WTC11 (cell line): ENCODE measurements at regions not wholly inside any gene's neighbourhood (a gene's known extent, or its start where the extent isn't known, plus 50 kb on each side); places are given as distances from the start of the nearest gene placed in this dataset.

Experiments
- ATAC-seq: fragments of 200-7000 bp; cut with Tn5 transposase; 2 replicates; pipeline ENCODE4 v1.10.0; 2021; ENCODE audit warnings: mild to moderate bottlenecking, moderate library complexity
- CTCF ChIA-PET: fragments of 300-600 bp; sonication (Branson Sonifier 250); formaldehyde crosslinking; loops from one replicate; lab custom pipeline; 2021; ENCODE audit warnings: antibody characterized with exemption; lab: Charles Lee
- POLR2A ChIA-PET: fragments of 350-600 bp; sonication (Branson Sonifier 250); formaldehyde crosslinking; loops from one replicate; lab custom pipeline; 2021; ENCODE audit warnings: antibody characterized with exemption; lab: Charles Lee
- DNase-seq: peaks from one replicate; pipeline ENCODE4 v3.0.0; 2021; ENCODE audit warnings: low spot score
- H3K27ac Mint-ChIP-seq: 2 replicates; pipeline ENCODE4 v1.8.0; 2021; ENCODE audit warnings: mixed read lengths
- H3K27me3 Mint-ChIP-seq: 2 replicates; pipeline ENCODE4 v1.8.0; 2021; ENCODE audit warnings: low read depth, mild to moderate bottlenecking, moderate library complexity, mixed read lengths
- H3K36me3 Mint-ChIP-seq: 2 replicates; pipeline ENCODE4 v1.8.0; 2021; ENCODE audit warnings: mixed read lengths
- H3K4me1 Mint-ChIP-seq: 2 replicates; pipeline ENCODE4 v1.8.0; 2022; ENCODE audit warnings: mixed read lengths
- H3K4me3 Mint-ChIP-seq: 2 replicates; pipeline ENCODE4 v1.8.0; 2021; ENCODE audit warnings: mild to moderate bottlenecking, moderate library complexity, mixed read lengths
- H3K9me3 Mint-ChIP-seq: 2 replicates; pipeline ENCODE4 v1.8.0; 2021; ENCODE audit warnings: mixed read lengths
- GABPB1 ChIP-seq: sonication (generic); formaldehyde crosslinking; IDR thresholded peaks from 2 replicates; pipeline ENCODE4 v1.8.1; 2023; ENCODE audit warnings: mild to moderate bottlenecking, missing genetic modification reagents
- GRHL2 ChIP-seq: fragments of 250-450 bp; sonication (Bioruptor Pico); IDR thresholded peaks from 2 replicates; pipeline ENCODE4 v1.8.0; 2022; ENCODE audit warnings: mild to moderate bottlenecking, moderate library complexity; ENCODE audit not compliant: insufficient replicate concordance, severe bottlenecking
- GTF2I ChIP-seq: fragments of 250-450 bp; sonication (Bioruptor Pico); conservative IDR thresholded peaks from 2 replicates; pipeline ENCODE4 v1.4.0; 2021; ENCODE audit warnings: mild to moderate bottlenecking
- NFE2L1 ChIP-seq: sonication (generic); formaldehyde crosslinking; IDR thresholded peaks from 2 replicates; pipeline ENCODE4 v1.8.1; 2023; ENCODE audit warnings: missing genetic modification reagents
- OVOL2 ChIP-seq: fragments of 250-450 bp; sonication (Bioruptor Pico); IDR thresholded peaks from 2 replicates; pipeline ENCODE4 v1.9.0; 2021; ENCODE audit warnings: mild to moderate bottlenecking, borderline replicate concordance
- PRRX2 ChIP-seq: fragments of 250-450 bp; sonication (Bioruptor Pico); IDR thresholded peaks from 2 replicates; pipeline ENCODE4 v1.8.0; 2021; ENCODE audit warnings: mild to moderate bottlenecking
- RORB ChIP-seq: fragments of 250-450 bp; sonication (Bioruptor Pico); IDR thresholded peaks from 2 replicates; pipeline ENCODE4 v1.9.0; 2021; ENCODE audit warnings: mild to moderate bottlenecking
- TEAD4 ChIP-seq: sonication (generic); formaldehyde crosslinking; IDR thresholded peaks from 2 replicates; pipeline ENCODE4 v1.8.0; 2022; ENCODE audit warnings: mild to moderate bottlenecking, missing genetic modification reagents
- ZBTB21 ChIP-seq: sonication (generic); formaldehyde crosslinking; IDR thresholded peaks from 2 replicates; pipeline ENCODE4 v1.8.1; 2023; ENCODE audit warnings: mild to moderate bottlenecking, missing genetic modification reagents, borderline replicate concordance
- ZNF138 ChIP-seq: sonication (generic); formaldehyde crosslinking; conservative IDR thresholded peaks from 2 replicates; pipeline ENCODE4 v1.8.1; 2022; ENCODE audit warnings: mild to moderate bottlenecking, moderate library complexity, missing genetic modification reagents
- TF ChIP-seq, protein P1 (sequence below): sonication (generic); formaldehyde crosslinking; IDR thresholded peaks from 2 replicates; pipeline ENCODE4 v1.8.1; 2023; ENCODE audit warnings: mild to moderate bottlenecking, moderate library complexity, missing genetic modification reagents
- TF ChIP-seq, protein P2 (sequence below): fragments of 250-450 bp; sonication (Bioruptor Pico); IDR thresholded peaks from 2 replicates; pipeline ENCODE4 v1.9.0; 2021; ENCODE audit warnings: moderate library complexity, mild to moderate bottlenecking, inconsistent platforms, borderline replicate concordance
- TF ChIP-seq, protein P3 (sequence below): sonication (generic); formaldehyde crosslinking; IDR thresholded peaks from 2 replicates; pipeline ENCODE4 v1.8.0; 2022; ENCODE audit warnings: mild to moderate bottlenecking, missing genetic modification reagents
- TF ChIP-seq, protein P4 (sequence below): sonication (generic); formaldehyde crosslinking; IDR thresholded peaks from 2 replicates; pipeline ENCODE4 v1.8.1; 2022; ENCODE audit warnings: missing genetic modification reagents, borderline replicate concordance
- TF ChIP-seq, protein P5 (sequence below): sonication (generic); formaldehyde crosslinking; IDR thresholded peaks from 2 replicates; pipeline ENCODE4 v1.8.1; 2023; ENCODE audit warnings: mild to moderate bottlenecking, missing genetic modification reagents, moderate library complexity

DNA sequence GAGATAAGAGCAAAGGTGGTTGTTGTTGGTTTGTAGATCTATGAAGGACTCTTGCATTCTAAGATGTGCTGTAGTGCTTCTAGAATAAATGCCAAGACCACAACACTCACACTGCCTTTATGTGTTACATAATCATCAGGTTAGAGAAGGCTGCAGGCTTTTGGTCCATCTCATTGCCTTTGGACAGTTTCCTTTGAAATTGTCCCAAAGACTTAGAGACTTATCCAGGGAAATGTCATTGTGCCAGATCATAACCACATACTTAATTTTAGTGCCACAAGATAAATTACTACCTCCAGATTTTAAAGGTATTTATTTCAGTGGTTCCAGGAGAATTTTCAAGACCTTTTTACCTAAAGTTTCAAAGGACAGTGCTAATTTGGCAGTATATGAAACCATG lies 666.6 kb upstream of the CITED2 start:
- no peak overlapping the region for H3K27ac Mint-ChIP-seq
- no peaks in the 10 kb centered on the region for H3K27me3 Mint-ChIP-seq
- peaks cover 12% of the 10 kb centered on the region for H3K9me3 Mint-ChIP-seq
- no peak for DNase-seq
- POLR2A ChIA-PET: interaction anchor here (0.6 kb wide), 1 partner anchor 557 kb away, joined by 3 read pairs; no protein-coding TSS in a partner anchor
- ATAC-seq: no peak
- no peak overlapping the region for H3K4me3 Mint-ChIP-seq
- CTCF ChIA-PET: no interaction called here
- H3K36me3 Mint-ChIP-seq: peaks cover 5% of the 10 kb centered on the region; the same call in 1 of the 2 replicates
- peaks cover 11% of the 10 kb centered on the region for H3K4me1 Mint-ChIP-seq
- TF ChIP-seq, protein P1, sequence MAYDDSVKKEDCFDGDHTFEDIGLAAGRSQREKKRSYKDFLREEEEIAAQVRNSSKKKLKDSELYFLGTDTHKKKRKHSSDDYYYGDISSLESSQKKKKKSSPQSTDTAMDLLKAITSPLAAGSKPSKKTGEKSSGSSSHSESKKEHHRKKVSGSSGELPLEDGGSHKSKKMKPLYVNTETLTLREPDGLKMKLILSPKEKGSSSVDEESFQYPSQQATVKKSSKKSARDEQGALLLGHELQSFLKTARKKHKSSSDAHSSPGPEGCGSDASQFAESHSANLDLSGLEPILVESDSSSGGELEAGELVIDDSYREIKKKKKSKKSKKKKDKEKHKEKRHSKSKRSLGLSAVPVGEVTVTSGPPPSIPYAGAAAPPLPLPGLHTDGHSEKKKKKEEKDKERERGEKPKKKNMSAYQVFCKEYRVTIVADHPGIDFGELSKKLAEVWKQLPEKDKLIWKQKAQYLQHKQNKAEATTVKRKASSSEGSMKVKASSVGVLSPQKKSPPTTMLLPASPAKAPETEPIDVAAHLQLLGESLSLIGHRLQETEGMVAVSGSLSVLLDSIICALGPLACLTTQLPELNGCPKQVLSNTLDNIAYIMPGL (CRISPR knock-in tag): no peak
- TF ChIP-seq OVOL2 (CRISPR knock-in tag): no peak
- TF ChIP-seq, protein P2, sequence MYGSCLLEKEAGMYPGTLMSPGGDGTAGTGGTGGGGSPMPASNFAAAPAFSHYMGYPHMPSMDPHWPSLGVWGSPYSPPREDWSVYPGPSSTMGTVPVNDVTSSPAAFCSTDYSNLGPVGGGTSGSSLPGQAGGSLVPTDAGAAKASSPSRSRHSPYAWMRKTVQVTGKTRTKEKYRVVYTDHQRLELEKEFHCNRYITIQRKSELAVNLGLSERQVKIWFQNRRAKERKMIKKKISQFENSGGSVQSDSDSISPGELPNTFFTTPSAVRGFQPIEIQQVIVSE: no peak
- no peak for TF ChIP-seq ZNF138 (CRISPR knock-in tag)
- TF ChIP-seq, protein P3, sequence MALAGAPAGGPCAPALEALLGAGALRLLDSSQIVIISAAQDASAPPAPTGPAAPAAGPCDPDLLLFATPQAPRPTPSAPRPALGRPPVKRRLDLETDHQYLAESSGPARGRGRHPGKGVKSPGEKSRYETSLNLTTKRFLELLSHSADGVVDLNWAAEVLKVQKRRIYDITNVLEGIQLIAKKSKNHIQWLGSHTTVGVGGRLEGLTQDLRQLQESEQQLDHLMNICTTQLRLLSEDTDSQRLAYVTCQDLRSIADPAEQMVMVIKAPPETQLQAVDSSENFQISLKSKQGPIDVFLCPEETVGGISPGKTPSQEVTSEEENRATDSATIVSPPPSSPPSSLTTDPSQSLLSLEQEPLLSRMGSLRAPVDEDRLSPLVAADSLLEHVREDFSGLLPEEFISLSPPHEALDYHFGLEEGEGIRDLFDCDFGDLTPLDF (CRISPR knock-in tag): no peak
- no peak for TF ChIP-seq GRHL2 (CRISPR knock-in tag)
- TF ChIP-seq TEAD4: no peak
- TF ChIP-seq, all 79 proteins: peak for 0

DNA sequence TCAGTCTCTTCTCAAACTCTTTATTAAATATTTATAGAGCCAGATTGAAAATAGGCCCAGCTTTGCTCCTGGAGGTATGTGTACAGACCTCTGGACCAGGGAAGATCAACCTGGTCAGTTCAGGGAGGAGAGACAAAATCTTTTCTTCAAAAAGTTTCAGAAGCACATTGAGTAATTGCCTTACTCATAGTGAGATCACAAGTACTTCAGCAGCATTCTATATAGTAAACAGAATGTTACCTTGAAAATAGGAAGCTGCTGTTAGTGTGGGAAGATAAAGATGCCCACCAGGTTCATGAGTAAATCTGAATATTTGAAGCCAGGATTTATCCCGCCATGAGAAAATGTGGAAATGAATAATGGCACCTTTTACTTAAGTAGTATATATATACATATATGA lies 665.9 kb upstream of the CITED2 start:
- POLR2A ChIA-PET: no interaction called here
- peaks cover 18% of the 10 kb centered on the region for H3K9me3 Mint-ChIP-seq
- H3K36me3 Mint-ChIP-seq: peaks cover 7% of the 10 kb centered on the region; the same call in 1 of the 2 replicates
- DNase-seq (no peak), ATAC-seq (no peak)
- H3K27ac Mint-ChIP-seq: no peak overlapping the region
- H3K27me3 Mint-ChIP-seq: no peaks in the 10 kb centered on the region
- TF ChIP-seq, protein P4, sequence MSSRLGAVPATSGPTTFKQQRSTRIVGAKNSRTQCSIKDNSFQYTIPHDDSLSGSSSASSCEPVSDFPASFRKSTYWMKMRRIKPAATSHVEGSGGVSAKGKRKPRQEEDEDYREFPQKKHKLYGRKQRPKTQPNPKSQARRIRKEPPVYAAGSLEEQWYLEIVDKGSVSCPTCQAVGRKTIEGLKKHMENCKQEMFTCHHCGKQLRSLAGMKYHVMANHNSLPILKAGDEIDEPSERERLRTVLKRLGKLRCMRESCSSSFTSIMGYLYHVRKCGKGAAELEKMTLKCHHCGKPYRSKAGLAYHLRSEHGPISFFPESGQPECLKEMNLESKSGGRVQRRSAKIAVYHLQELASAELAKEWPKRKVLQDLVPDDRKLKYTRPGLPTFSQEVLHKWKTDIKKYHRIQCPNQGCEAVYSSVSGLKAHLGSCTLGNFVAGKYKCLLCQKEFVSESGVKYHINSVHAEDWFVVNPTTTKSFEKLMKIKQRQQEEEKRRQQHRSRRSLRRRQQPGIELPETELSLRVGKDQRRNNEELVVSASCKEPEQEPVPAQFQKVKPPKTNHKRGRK (CRISPR knock-in tag): no peak
- no peak for TF ChIP-seq NFE2L1 (CRISPR knock-in tag)
- TF ChIP-seq GABPB1 (CRISPR knock-in tag): no peak
- no peak for TF ChIP-seq ZBTB21
- no peak overlapping the region for H3K4me3 Mint-ChIP-seq
- peaks cover 7% of the 10 kb centered on the region for H3K4me1 Mint-ChIP-seq
- CTCF ChIA-PET: no interaction called here

DNA sequence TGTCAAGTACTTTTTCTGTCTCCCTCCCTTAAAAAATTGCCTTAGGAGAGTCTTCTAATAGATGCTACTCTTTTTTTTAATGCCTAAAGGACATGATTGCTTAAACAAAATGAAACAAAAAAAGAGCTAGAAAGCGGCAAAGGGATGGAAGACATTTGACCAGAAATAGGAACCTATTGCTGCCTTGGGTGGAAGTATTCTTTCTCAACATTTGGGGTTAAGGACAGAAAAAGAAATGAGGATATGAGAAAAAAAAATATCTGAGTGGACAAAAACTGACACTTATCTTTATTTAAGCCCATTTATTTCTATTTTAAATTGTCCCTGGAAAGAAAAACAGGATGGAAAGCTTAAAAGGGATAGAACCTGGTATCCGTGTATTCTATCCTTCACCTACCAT lies 664.9 kb upstream of the CITED2 start:
- CTCF ChIA-PET: no interaction called here
- Mint-ChIP-seq H3K27ac (no peak overlapping the region), H3K9me3 (peaks cover 23% of the 10 kb centered on the region), H3K27me3 (no peaks in the 10 kb centered on the region), H3K4me3 (no peak overlapping the region), H3K4me1 (peaks cover 7% of the 10 kb centered on the region), H3K36me3 (peaks cover 7% of the 10 kb centered on the region; the same call in 1 of the 2 replicates)
- TF ChIP-seq PRRX2: no peak
- no peak for TF ChIP-seq RORB (CRISPR knock-in tag)
- TF ChIP-seq, protein P5, sequence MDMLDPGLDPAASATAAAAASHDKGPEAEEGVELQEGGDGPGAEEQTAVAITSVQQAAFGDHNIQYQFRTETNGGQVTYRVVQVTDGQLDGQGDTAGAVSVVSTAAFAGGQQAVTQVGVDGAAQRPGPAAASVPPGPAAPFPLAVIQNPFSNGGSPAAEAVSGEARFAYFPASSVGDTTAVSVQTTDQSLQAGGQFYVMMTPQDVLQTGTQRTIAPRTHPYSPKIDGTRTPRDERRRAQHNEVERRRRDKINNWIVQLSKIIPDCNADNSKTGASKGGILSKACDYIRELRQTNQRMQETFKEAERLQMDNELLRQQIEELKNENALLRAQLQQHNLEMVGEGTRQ (CRISPR knock-in tag): no peak
- TF ChIP-seq GTF2I (CRISPR knock-in tag): no peak
- ATAC-seq (no peak), DNase-seq (no peak)
- POLR2A ChIA-PET: no interaction called here
